Fibroblast of skin of left biceps (primary cell): ENCODE measurements at regions not wholly inside any gene's neighbourhood (a gene's known extent, or its start where the extent isn't known, plus 50 kb on each side); places are given as distances from the start of the nearest gene placed in this dataset.

ENCODE experiments used
- DNase-seq, 2 experiments: peaks; one replicate each; pipeline ENCODE4 v3.0.0-alpha.2; 2013; ENCODE audit warnings: low read depth in 2 of 2

DNA sequence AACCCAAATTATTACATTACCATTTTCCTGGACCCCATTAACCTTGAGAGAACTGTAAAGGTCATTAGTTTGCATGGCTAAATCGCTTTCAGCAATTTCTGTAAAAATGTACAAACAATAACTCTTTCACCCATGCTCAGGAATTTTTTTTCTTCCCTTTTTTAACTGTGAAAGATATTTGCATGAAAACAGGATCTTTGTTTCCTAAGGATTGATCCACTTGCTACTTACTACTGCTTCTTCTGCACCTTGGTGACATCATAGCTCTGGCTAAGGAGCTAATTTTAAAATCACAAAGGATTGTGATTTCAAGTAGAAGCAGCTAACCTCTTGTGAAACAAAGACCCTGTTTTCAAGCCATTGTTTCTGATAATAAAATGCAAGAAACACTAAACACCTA, 274.6 kb upstream of the ESRRG start:
- DNase-seq: no peak

DNA sequence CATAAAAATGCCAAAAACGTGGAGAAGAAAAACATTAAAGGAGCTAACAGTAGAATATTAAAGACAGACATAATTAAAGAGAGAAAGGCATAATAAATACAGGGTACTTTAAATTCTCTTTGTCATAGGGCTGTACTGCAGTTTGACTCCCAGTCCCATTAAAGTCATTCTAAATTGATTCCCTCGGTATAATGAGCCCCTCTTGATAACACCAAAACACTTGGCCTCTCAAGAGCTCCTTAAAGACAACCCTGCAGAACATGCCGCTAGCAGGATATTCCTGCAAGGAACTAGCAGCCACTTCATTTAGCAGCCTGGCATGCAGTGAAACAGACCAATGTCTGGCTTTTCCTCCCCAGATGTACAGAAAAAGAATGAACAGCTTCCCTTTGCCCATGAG, 273.8 kb upstream of the ESRRG start:
- no peak for DNase-seq

GRCh38 chr1:216984536-216984935, 261.3 kb upstream of the ESRRG start:
- no peak for DNase-seq

DNA sequence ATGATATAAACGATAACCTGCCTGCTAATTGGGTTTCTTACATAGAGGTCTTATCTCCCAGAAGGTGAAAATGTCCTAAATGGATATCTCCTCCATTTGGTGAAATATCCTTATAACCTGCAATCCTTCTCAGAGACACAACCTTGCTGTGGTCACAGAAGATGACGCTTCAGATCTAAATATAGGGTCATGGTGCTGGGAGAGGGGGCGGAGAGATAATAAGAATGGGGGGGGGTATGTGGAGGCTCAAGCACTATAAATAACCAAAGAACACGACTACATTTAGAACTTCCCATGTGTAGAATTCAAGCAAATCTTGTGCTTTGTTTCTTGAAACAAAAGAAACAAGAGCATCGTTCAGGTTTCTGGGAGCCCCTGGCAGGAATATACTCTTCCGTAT, 260.6 kb upstream of the ESRRG start:
- DNase-seq: no peak

GRCh38 chr1:216961516-216961915, 238.3 kb upstream of the ESRRG start:
- DNase-seq: no peak

GRCh38 chr1:216960716-216961115, 237.5 kb upstream of the ESRRG start:
- DNase-seq: no peak

- no peak for DNase-seq
These were observed 235.3 kb upstream of the ESRRG start for GRCh38 chr1:216958569-216958968.

DNA sequence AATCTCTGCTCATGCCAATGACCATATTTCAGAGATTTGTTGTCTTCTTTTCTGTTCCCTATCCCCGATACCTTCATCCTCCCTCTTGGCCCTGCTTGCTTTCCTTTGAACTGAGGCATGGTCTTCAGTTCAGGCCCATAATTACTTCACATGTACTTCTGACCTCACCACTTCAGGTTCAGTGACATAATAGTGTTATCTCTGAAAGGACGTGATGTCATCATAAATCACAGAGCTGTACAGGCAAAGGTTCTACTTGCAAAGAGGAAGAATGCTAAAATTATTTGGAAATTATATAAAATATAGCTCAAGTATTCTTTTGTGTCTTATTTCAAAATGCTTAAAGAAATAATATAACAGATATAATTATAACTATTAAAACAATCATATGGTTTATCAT, 230.3 kb upstream of the ESRRG start:
- no peak for DNase-seq

GRCh38 chr1:216952864-216953263, 229.6 kb upstream of the ESRRG start:
- no peak for DNase-seq

- DNase-seq: no peak
These were observed 222.4 kb upstream of the ESRRG start for GRCh38 chr1:216945538-216946080.

DNA sequence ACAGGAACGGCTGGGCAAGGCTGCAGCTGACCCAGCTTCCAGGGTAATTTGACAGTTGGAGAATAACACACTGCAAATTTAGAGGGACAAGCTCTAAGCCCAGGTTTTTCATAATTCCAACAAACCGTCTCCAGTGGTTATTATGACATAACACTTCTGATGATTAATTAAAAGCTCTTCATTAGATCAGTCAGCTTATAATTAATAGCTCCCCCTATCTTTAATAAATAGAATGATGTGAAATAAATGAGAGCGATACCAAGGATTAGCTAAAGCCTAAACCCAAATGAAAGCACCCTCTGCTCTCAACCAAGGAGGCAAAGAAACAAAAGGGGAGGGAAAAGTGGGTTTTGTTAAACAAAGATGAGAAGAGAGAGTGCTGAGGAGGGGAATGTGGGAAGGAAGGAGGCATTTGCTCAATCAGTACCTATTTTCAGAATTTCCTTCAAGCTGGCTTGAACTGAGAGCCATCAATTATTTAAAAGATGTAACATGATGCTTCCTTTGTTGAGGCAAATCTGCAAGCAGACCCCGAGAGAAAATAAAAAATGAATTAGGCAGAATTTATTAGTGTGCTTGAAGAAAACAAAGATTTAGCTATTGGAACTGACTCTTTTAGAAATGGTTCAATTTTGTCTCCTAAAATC, 221.8 kb upstream of the ESRRG start:
- no peak for DNase-seq

GRCh38 chr1:216937491-216937890, 214.3 kb upstream of the ESRRG start:
- no peak for DNase-seq

DNA sequence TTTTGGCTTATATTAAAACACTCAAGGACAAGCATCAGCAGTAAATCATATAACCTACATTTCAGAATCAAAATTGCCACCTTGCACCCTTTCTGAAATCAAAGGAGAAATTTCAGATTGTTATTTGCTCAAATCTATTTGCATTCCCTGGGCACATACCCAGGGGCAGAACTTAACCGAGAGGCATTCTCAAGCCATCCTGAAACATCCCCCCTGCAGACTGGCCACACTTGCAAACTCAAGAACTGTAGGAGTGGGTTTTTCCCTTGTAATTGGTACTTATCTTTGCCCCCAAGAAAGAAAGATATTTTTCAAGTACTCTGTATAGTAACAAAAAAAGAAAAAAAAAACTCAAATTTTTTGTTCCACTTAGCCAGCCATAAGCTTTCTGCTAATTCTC, 213.6 kb upstream of the ESRRG start:
- no peak for DNase-seq

GRCh38 chr1:216935901-216936300, 212.7 kb upstream of the ESRRG start:
- no peak for DNase-seq

GRCh38 chr1:216932424-216932823, 209.2 kb upstream of the ESRRG start:
- DNase-seq: no peak

DNA sequence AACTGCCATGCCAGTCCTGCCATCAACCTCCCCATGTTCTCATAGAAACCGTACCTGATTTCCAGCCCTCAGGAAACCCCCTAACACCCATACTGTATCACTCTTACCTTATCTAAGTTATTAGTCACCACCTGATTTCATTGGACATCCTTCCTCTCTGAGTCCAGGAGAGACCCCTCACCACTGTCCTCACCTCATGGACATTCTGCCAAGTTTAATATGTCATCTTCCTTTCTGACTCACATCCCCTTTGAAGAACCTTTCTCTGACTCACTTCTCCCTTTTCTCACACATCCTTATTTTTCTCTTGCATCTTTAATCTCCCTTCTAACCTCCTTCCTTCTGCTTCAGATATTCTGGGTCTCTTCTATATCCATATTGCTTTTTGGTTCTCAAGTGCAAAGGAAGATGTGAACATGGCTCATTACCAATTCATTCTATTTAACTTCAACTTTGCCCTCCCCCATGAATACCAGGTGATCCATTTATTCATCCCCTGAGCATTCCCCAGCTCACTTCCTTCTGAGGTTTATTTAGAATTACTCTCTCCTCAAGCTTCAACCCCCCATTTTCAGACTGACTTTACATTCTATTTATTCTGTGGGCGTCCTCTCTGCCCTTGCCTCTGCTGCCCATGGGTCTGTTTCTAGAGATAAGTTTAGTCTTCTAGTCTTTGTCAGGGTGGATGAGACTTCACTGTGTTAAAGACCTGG, 206.8 kb upstream of the ESRRG start:
- DNase-seq: no peak

GRCh38 chr1:216927633-216928032, 204.4 kb upstream of the ESRRG start:
- DNase-seq: no peak

DNA sequence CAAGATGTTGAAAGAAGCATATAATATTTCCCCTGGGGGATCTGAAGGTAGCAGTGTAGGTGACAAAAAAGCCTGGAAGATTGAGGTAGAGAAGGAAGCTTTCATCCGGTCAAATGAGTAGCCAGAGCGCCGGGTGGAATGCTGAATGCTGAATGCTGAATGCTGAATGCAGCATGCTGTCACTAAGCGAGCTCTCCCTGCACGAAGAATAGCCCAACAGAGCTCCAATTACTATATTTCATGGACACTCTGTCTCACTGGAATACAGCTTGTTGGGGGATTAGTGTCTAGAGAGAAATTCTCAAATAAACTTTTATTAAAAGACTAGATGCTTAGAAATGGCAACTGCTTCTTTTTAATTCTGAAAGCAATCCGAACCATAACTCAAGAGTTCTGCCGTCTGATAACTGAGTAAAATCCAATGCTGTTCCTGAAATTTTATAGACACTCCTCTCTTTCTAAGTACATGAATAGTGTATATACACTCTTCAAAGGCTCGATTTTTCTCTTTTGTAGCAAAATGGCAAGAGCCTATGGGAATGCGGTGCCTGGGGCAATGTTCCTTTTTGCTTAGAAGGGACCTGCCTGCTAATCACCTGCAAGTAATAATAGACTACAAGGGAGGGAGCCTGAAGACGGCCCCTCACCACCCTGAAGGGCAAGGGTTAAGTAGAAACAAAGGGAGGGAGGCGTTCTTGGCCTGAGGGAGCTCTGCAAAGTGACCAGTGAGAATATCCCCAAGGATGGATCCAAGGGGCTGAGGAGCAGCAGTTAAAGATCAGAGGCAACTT, 203.7 kb upstream of the ESRRG start:
- no peak for DNase-seq

DNA sequence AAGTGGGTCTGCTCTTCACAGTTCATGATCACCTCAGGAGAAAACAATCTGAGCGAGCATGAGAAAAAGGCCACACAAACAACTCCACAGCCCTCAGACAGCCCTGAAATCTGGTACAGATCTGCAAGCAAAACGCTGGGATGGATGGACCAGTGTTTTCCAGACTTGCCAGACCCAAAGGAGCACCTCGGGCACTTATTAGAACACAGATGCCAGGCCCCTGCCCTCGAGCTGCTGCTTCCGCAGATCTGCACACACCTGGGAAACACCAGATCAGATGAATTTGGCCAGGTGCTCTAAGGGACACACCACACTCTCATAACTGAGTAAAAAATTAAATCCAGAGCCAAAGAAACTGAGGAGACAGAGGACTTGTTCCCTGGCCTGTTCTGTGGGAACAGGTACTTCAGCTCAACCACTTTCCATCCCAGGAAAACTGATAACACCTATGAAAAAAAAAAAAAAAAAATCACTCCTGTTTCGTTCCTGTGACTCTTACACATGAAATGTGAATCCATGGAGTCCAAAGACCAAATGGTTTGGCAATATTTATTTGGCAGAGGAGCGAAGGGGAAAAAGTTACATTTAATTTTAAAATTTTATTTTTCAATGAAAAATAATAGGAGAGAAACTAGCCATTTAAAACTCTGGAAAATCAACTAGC, 202.9 kb upstream of the ESRRG start:
- DNase-seq: no peak

GRCh38 chr1:216924732-216925131, 201.5 kb upstream of the ESRRG start:
- DNase-seq: no peak

GRCh38 chr1:216923601-216924000, 200.4 kb upstream of the ESRRG start:
- no peak for DNase-seq

DNA sequence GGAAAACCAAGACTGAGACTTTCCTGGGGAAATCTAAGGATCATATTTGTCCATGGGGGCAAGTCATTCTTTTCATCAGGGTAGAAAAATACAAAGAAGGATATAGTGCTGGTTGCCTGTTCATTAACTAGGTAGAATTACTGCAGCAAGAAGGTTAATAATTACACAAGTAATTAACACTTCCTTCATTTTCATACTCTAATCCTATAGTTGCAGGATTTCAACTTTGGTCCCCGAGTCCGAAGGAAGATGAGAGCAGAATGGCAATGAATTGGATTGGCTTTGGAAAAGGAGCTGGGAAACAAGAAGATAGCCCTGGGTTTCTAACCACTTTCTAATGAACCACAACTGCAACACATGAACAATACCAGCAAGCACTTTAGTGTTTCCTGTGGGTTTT, 199.2 kb upstream of the ESRRG start:
- DNase-seq: no peak
